ENCODE measurements at regions not wholly inside any gene's neighbourhood (a gene's known extent, or its start where the extent isn't known, plus 50 kb on each side); places are given as distances from the start of the nearest gene placed in this dataset.

- no peak overlapping the region for H2AFZ ChIP-seq (ENCODE audit: low read depth, low read length, severe bottlenecking)
- no peaks in the 10 kb centered on the region for H3K9me2 ChIP-seq (replicated peaks; ENCODE audit: insufficient read depth, low read length)
- no peak overlapping the region for H3K9ac ChIP-seq (ENCODE audit: low read length)
- H4K20me1 ChIP-seq (ENCODE audit: low read depth, low read length), result no peaks in the 10 kb centered on the region
- H3K4me2 ChIP-seq (ENCODE audit: low read depth, low read length, poor library complexity, severe bottlenecking), result no peak overlapping the region
- no peaks in the 10 kb centered on the region for H3K79me2 ChIP-seq (ENCODE audit: insufficient read depth, low read length)
- H3K27ac ChIP-seq (ENCODE audit: low read depth, low read length), result no peak overlapping the region
- H3K9me3 ChIP-seq (ENCODE audit: insufficient read depth, low read length), result no peaks in the 10 kb centered on the region
- H3K4me3 ChIP-seq (ENCODE audit: insufficient read depth, low read length, poor library complexity, severe bottlenecking), result no peak overlapping the region
- TF ChIP-seq EZH2phosphoT487 (conservative IDR thresholded peaks at IDR 0.05; ENCODE audit: low read length), result no peak
- no peak for TF ChIP-seq CTCF (IDR thresholded peaks at IDR 0.05; ENCODE audit: insufficient read depth, low read length, poor library complexity, severe bottlenecking)
- no peaks in the 10 kb centered on the region for H3K36me3 ChIP-seq (ENCODE audit: low read length)
- no peaks in the 10 kb centered on the region for H3K27me3 ChIP-seq (ENCODE audit: low read length)
- H3F3A ChIP-seq (ENCODE audit: insufficient read depth), result no peaks in the 10 kb centered on the region
These were observed 152.5 kb upstream of the GHITM start for GRCh38 chr10:83986800-83987199.

- no peaks in the 10 kb centered on the region for H3F3A ChIP-seq (ENCODE audit: insufficient read depth)
- no peak overlapping the region for H3K9ac ChIP-seq (ENCODE audit: low read length)
- TF ChIP-seq CTCF (IDR thresholded peaks at IDR 0.05; ENCODE audit: insufficient read depth, low read length, poor library complexity, severe bottlenecking) (no peak), EZH2phosphoT487 (conservative IDR thresholded peaks at IDR 0.05; ENCODE audit: low read length) (no peak)
These were observed 152.1 kb upstream of the GHITM start for GRCh38 chr10:83987216-83987615.

GRCh38 chr10:83988435-83988834 lies 150.9 kb upstream of the GHITM start:
- H3K27me3 ChIP-seq (ENCODE audit: low read length), result no peaks in the 10 kb centered on the region
- H2AFZ ChIP-seq (ENCODE audit: low read depth, low read length, severe bottlenecking), result no peak overlapping the region
- no peaks in the 10 kb centered on the region for H3F3A ChIP-seq (ENCODE audit: insufficient read depth)
- no peaks in the 10 kb centered on the region for H4K20me1 ChIP-seq (ENCODE audit: low read depth, low read length)
- H3K9ac ChIP-seq (ENCODE audit: low read length), result no peak overlapping the region
- no peaks in the 10 kb centered on the region for H3K79me2 ChIP-seq (ENCODE audit: insufficient read depth, low read length)
- no peaks in the 10 kb centered on the region for H3K9me2 ChIP-seq (replicated peaks; ENCODE audit: insufficient read depth, low read length)
- H3K36me3 ChIP-seq (ENCODE audit: low read length), result no peaks in the 10 kb centered on the region
- no peak overlapping the region for H3K4me3 ChIP-seq (ENCODE audit: insufficient read depth, low read length, poor library complexity, severe bottlenecking)
- H3K9me3 ChIP-seq (ENCODE audit: insufficient read depth, low read length), result no peaks in the 10 kb centered on the region
- H3K4me2 ChIP-seq (ENCODE audit: low read depth, low read length, poor library complexity, severe bottlenecking), result no peak overlapping the region
- TF ChIP-seq CTCF (IDR thresholded peaks at IDR 0.05; ENCODE audit: insufficient read depth, low read length, poor library complexity, severe bottlenecking), result no peak
- no peak for TF ChIP-seq EZH2phosphoT487 (conservative IDR thresholded peaks at IDR 0.05; ENCODE audit: low read length)
- no peak overlapping the region for H3K27ac ChIP-seq (ENCODE audit: low read depth, low read length)

More at GRCh38 chr10:83987216-83987615, 152.1 kb upstream of the GHITM start:
- Histone ChIP-seq H2AFZ (ENCODE audit: low read depth, low read length, severe bottlenecking) (no peak overlapping the region), H3K9me2 (replicated peaks; ENCODE audit: insufficient read depth, low read length) (no peaks in the 10 kb centered on the region), H3K4me3 (ENCODE audit: insufficient read depth, low read length, poor library complexity, severe bottlenecking) (no peak overlapping the region), H3K9me3 (ENCODE audit: insufficient read depth, low read length) (no peaks in the 10 kb centered on the region), H3K27ac (ENCODE audit: low read depth, low read length) (no peak overlapping the region), H4K20me1 (ENCODE audit: low read depth, low read length) (no peaks in the 10 kb centered on the region), H3K36me3 (ENCODE audit: low read length) (no peaks in the 10 kb centered on the region), H3K27me3 (ENCODE audit: low read length) (no peaks in the 10 kb centered on the region), H3K4me2 (ENCODE audit: low read depth, low read length, poor library complexity, severe bottlenecking) (no peak overlapping the region), H3K79me2 (ENCODE audit: insufficient read depth, low read length) (no peaks in the 10 kb centered on the region)

Data from SU-DHL-6 (cell line).